DOHH2 (cell line): ENCODE measurements at regions not wholly inside any gene's neighbourhood (a gene's known extent, or its start where the extent isn't known, plus 50 kb on each side); places are given as distances from the start of the nearest gene placed in this dataset.

Experiments used
- H3F3A ChIP-seq: fragments of 200-600 bp; sonication (generic), shearing (Covaris generic); 2 replicates; pipeline ENCODE4 v1.6.0; 2016; ENCODE audit warnings: antibody characterized with exemption, mild to moderate bottlenecking; ENCODE audit not compliant: control insufficient read depth, insufficient read depth
- H3K27ac ChIP-seq: fragments of 200-600 bp; sonication (generic); 2 replicates; pipeline ENCODE4 v1.5.1; 2014; ENCODE audit warnings: low read depth, mild to moderate bottlenecking, low read length, moderate library complexity
- H3K27me3 ChIP-seq: fragments of 200-600 bp; sonication (generic); 2 replicates; pipeline ENCODE4 v1.6.1; 2014; ENCODE audit warnings: mild to moderate bottlenecking, low read length, mixed read lengths; ENCODE audit not compliant: control insufficient read depth
- H3K36me3 ChIP-seq: fragments of 200-600 bp; sonication (generic); 2 replicates; pipeline ENCODE4 v1.6.1; 2014; ENCODE audit warnings: mild to moderate bottlenecking, low read length, moderate library complexity, mixed read lengths; ENCODE audit not compliant: control insufficient read depth
- H3K4me1 ChIP-seq: fragments of 200-600 bp; sonication (generic); 2 replicates; pipeline ENCODE4 v1.6.1; 2014; ENCODE audit warnings: mild to moderate bottlenecking, low read length, mixed read lengths; ENCODE audit not compliant: control insufficient read depth
- H3K4me2 ChIP-seq: fragments of 200-600 bp; sonication (generic); 2 replicates; pipeline ENCODE4 v1.6.0; 2014; ENCODE audit warnings: mild to moderate bottlenecking, low read length, moderate library complexity
- H3K4me3 ChIP-seq: fragments of 200-600 bp; sonication (generic); 2 replicates; pipeline ENCODE4 v1.5.1; 2014; ENCODE audit warnings: mild to moderate bottlenecking, low read length, mixed read lengths
- H3K79me2 ChIP-seq: fragments of 200-600 bp; sonication (generic); 2 replicates; pipeline ENCODE4 v1.6.1; 2014; ENCODE audit warnings: mild to moderate bottlenecking, low read length, mixed read lengths; ENCODE audit not compliant: control insufficient read depth
- H3K9me2 ChIP-seq: fragments of 200-600 bp; sonication (generic); replicated peaks from 2 replicates; pipeline ENCODE4 v1.6.1; 2014; ENCODE audit warnings: mild to moderate bottlenecking, low read length, mixed read lengths; ENCODE audit not compliant: control insufficient read depth
- H3K9me3 ChIP-seq: fragments of 200-600 bp; sonication (generic); 2 replicates; pipeline ENCODE4 v1.6.1; 2014; ENCODE audit warnings: antibody characterized with exemption, low read length, mixed read lengths; ENCODE audit not compliant: control insufficient read depth, insufficient read depth
- H4K20me1 ChIP-seq: fragments of 200-600 bp; sonication (generic); 2 replicates; pipeline ENCODE4 v1.6.0; 2014; ENCODE audit warnings: low read depth, mild to moderate bottlenecking, antibody characterized with exemption, low read length, moderate library complexity; ENCODE audit not compliant: control insufficient read depth, insufficient read depth
- EZH2phosphoT487 ChIP-seq: fragments of 200-600 bp; sonication (generic); IDR thresholded peaks from 2 replicates; pipeline ENCODE4 v1.6.1; 2017; ENCODE audit warnings: borderline replicate concordance, mild to moderate bottlenecking, antibody characterized with exemption, low read length, moderate library complexity, mixed read lengths
- TF ChIP-seq, protein P1 (sequence below): fragments of 200-600 bp; sonication (generic); IDR thresholded peaks from one replicate; pipeline ENCODE4 v1.5.1; 2014; ENCODE audit warnings: antibody characterized with exemption, mild to moderate bottlenecking, low read depth, low read length; ENCODE audit not compliant: poor library complexity, severe bottlenecking

DNA sequence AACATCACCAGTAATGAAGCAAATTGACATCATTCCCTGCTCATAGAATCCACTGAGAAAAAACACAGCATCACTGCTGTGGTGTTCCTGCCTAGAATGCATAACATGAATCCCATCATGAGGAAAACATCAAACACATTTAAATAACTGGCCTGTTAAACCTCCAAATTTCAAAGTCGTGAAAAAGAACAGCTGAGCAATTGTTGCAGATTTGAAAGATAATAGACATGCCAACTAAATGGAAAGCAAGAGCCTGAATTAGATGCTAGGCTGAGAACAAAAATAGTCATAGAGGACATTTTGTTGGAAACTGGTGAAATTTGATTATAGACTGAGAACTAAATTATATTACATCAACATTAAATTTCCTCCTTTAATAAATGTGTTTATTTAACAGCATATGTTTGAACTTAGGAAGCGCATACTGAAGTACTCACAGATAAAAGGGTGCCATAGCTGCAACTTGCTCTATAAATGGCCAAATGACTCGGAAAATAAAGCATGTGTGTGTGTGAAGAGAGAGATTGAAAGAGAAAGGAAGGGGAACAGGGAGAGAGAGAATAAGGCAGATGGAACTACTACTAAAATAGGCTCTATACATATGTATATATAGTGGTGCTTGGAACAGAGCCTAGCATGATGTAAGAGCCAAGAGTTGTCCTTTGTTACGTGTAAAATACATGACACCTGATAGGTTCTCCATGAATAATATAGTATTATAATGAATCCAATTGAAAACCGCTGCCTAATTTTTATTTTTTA lies 305.0 kb upstream of the MON1B start:
- Histone ChIP-seq H3K36me3 (no peaks in the 10 kb centered on the region), H3K9me2 (no peaks in the 10 kb centered on the region), H3F3A (no peaks in the 10 kb centered on the region), H3K9me3 (no peaks in the 10 kb centered on the region), H3K4me1 (no peaks in the 10 kb centered on the region), H3K4me2 (no peak overlapping the region), H4K20me1 (no peaks in the 10 kb centered on the region), H3K27ac (no peak overlapping the region), H3K79me2 (no peaks in the 10 kb centered on the region), H3K27me3 (no peaks in the 10 kb centered on the region), H3K4me3 (no peak overlapping the region)
- TF ChIP-seq, protein P1, sequence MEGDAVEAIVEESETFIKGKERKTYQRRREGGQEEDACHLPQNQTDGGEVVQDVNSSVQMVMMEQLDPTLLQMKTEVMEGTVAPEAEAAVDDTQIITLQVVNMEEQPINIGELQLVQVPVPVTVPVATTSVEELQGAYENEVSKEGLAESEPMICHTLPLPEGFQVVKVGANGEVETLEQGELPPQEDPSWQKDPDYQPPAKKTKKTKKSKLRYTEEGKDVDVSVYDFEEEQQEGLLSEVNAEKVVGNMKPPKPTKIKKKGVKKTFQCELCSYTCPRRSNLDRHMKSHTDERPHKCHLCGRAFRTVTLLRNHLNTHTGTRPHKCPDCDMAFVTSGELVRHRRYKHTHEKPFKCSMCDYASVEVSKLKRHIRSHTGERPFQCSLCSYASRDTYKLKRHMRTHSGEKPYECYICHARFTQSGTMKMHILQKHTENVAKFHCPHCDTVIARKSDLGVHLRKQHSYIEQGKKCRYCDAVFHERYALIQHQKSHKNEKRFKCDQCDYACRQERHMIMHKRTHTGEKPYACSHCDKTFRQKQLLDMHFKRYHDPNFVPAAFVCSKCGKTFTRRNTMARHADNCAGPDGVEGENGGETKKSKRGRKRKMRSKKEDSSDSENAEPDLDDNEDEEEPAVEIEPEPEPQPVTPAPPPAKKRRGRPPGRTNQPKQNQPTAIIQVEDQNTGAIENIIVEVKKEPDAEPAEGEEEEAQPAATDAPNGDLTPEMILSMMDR = no peak
- no peak for TF ChIP-seq EZH2phosphoT487

DNA sequence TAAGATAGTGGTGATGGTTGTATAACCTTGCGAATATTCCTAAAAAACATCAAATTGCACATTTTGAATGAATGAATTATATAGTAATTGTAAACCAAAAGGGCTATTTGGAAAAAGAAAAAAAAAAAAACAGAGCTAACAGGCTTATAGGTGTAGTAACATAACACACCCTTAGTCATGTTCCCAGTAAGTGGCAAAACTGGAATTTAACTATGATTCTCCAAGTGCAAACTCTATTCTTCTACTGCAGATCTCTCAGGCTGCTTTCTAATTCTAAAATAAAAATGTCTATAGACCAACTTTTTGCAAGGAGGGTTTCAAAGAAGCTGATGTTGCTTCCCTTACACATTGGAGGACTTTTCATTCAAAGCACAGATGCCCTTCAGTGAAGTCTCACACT lies 293.2 kb upstream of the MON1B start:
- H3K4me2 ChIP-seq = no peak overlapping the region
- no peaks in the 10 kb centered on the region for H3F3A ChIP-seq
- no peak overlapping the region for H3K4me3 ChIP-seq
- H3K27me3 ChIP-seq = no peaks in the 10 kb centered on the region
- no peak overlapping the region for H3K27ac ChIP-seq
- H3K9me3 ChIP-seq = peaks cover 5% of the 10 kb centered on the region; the same call in 1 of the 2 replicates
- no peaks in the 10 kb centered on the region for H3K79me2 ChIP-seq
- no peaks in the 10 kb centered on the region for H4K20me1 ChIP-seq
- no peaks in the 10 kb centered on the region for H3K36me3 ChIP-seq
- no peaks in the 10 kb centered on the region for H3K9me2 ChIP-seq
- TF ChIP-seq EZH2phosphoT487 = no peak
- TF ChIP-seq, protein P1 = no peak
- H3K4me1 ChIP-seq = 0 out of 2 replicates have a peak, but pooled peaks cover 5% of the 10 kb centered on the region

DNA sequence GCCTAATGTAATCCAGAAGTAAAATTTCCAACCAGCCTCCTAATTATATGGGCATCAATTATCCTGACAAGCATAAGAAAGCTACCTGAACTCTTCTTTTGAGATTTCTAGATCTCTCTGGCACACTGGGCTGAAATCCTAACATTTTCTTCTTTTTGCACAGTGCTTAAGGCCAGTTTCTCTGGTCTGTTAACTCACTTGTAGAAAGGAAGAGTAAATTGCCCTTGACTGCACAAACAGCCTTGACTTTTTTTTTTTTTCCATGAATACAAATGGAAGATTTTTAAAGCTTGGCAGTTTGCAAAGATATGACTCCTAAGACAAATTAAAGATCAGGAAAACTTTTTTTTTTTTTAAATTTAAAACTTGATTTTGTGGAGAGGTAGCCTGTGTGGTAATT lies 291.2 kb upstream of the MON1B start:
- no peak overlapping the region for H3K4me2 ChIP-seq
- H3K27me3 ChIP-seq = no peaks in the 10 kb centered on the region
- no peaks in the 10 kb centered on the region for H3F3A ChIP-seq
- H3K36me3 ChIP-seq = no peaks in the 10 kb centered on the region
- no peaks in the 10 kb centered on the region for H3K9me3 ChIP-seq
- H3K9me2 ChIP-seq = no peaks in the 10 kb centered on the region
- H3K4me3 ChIP-seq = no peak overlapping the region
- 0 out of 2 replicates have a peak, but pooled peaks cover 5% of the 10 kb centered on the region for H3K4me1 ChIP-seq
- no peak overlapping the region for H3K27ac ChIP-seq
- no peaks in the 10 kb centered on the region for H3K79me2 ChIP-seq
- no peaks in the 10 kb centered on the region for H4K20me1 ChIP-seq
- TF ChIP-seq, protein P1 = no peak
- TF ChIP-seq EZH2phosphoT487 = no peak
